Activated T-cell treated with anti-CD3 and anti-CD28 coated beads, Interleukin-2, amount 50 U/mL, for 72 hours (primary cell): ENCODE measurements at regions not wholly inside any gene's neighbourhood (a gene's known extent, or its start where the extent isn't known, plus 50 kb on each side); places are given as distances from the start of the nearest gene placed in this dataset.
"Not testable (repeated sequence)": the region's sequence is repeated elsewhere in the genome, so short reads cannot be mapped to it uniquely, and the experiment has no call there.

Experiments
- ATAC-seq, 2 donors: fragments of 150-1000 bp; cut with Tn5 transposase; replicated peaks in 1 of 2; 2 replicates each; pipeline ENCODE4 v1.10.0; 2021; ENCODE audit warnings: moderate library complexity in 2 of 2, mild to moderate bottlenecking in 1 of 2
- DNase-seq, 2 donors: peaks; one replicate each; pipeline ENCODE4 v3.0.0; 2021 to 2022; ENCODE audit warnings: mixed read lengths in 1 of 2
- H3K27ac Mint-ChIP-seq: one replicate; pipeline ENCODE4 v1.8.0; 2022; ENCODE audit warnings: mild to moderate bottlenecking, moderate library complexity, mixed read lengths
- H3K27me3 Mint-ChIP-seq: one replicate; pipeline ENCODE4 v1.8.0; 2022; ENCODE audit warnings: low read depth, mixed read lengths
- H3K36me3 Mint-ChIP-seq, 2 donors: one replicate each; pipeline ENCODE4 v1.8.0; 2022; ENCODE audit warnings: mixed read lengths in 2 of 2, mild to moderate bottlenecking in 1 of 2; ENCODE audit not compliant: insufficient read depth in 2 of 2
- H3K4me1 Mint-ChIP-seq: one replicate; pipeline ENCODE4 v1.8.0; 2022; ENCODE audit warnings: low read depth, mixed read lengths
- H3K4me3 Mint-ChIP-seq, 2 donors: one replicate each; pipeline ENCODE4 v1.8.0; 2022; ENCODE audit warnings: mild to moderate bottlenecking in 2 of 2, mixed read lengths in 2 of 2, moderate library complexity in 2 of 2
- H3K9me3 Mint-ChIP-seq, 2 donors: one replicate each; pipeline ENCODE4 v1.8.0; 2022; ENCODE audit warnings: mixed read lengths in 2 of 2

GRCh38 chr3:152769523-152769922 is 65.4 kb upstream of the P2RY1 start:
- DNase-seq: no peak
- no peak for ATAC-seq
- Mint-ChIP-seq H3K4me3 (no peak overlapping the region), H3K9me3 (peaks cover 3 to 6% of the 10 kb centered on the region in 2 donors), H3K4me1 (no peaks in the 10 kb centered on the region), H3K36me3 (peaks cover 0 to 3% of the 10 kb centered on the region in 2 donors), H3K27ac (no peak overlapping the region), H3K27me3 (no peaks in the 10 kb centered on the region)

DNA sequence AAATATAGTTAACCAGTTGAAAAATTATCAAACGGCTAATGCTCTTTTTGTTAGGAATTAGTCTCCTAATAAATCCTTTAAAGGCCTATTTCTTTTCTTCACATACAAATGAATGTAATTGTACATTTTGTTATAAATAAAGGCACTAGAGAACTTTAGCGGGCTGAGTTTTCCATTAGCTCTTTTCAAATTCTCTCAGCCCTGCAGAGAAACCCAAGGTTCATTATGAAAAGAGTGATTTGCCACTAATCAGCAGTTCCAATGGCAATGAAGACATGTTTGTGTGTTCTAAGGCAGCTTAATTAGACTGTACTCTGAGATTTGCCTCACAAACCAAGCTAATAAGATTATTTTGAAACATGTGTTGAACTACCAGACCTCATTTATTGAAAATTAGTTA is 64.6 kb upstream of the P2RY1 start:
- DNase-seq (no peak), ATAC-seq (no peak)
- Mint-ChIP-seq H3K4me1 (no peaks in the 10 kb centered on the region), H3K9me3 (peaks cover 0 to under 1% of the 10 kb centered on the region in 2 donors), H3K27me3 (no peaks in the 10 kb centered on the region), H3K36me3 (no peaks in the 10 kb centered on the region), H3K4me3 (no peak overlapping the region), H3K27ac (no peak overlapping the region)

DNA sequence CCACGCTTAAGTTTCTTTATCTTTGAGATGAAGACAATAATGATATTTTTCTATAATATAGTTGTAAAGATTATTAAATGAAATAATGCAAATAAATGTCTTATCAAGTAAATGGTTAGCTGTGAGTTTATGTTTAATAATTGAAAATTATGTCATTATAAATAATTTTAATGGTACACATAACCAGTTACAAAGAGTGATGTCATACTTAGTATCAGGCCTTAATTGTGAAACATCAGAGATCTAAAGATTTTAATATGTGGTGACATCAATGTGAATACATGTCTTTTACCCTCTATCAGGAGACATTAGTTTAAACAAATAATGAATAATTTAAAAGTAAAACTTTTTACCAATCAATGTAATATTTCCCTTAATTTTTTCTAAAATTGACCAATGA is 63.8 kb upstream of the P2RY1 start:
- no peak for ATAC-seq
- DNase-seq: no peak
- no peaks in the 10 kb centered on the region for H3K4me1 Mint-ChIP-seq
- H3K27ac Mint-ChIP-seq: no peak overlapping the region
- no peaks in the 10 kb centered on the region for H3K9me3 Mint-ChIP-seq
- no peaks in the 10 kb centered on the region for H3K27me3 Mint-ChIP-seq
- no peak overlapping the region for H3K4me3 Mint-ChIP-seq
- H3K36me3 Mint-ChIP-seq: no peaks in the 10 kb centered on the region

DNA sequence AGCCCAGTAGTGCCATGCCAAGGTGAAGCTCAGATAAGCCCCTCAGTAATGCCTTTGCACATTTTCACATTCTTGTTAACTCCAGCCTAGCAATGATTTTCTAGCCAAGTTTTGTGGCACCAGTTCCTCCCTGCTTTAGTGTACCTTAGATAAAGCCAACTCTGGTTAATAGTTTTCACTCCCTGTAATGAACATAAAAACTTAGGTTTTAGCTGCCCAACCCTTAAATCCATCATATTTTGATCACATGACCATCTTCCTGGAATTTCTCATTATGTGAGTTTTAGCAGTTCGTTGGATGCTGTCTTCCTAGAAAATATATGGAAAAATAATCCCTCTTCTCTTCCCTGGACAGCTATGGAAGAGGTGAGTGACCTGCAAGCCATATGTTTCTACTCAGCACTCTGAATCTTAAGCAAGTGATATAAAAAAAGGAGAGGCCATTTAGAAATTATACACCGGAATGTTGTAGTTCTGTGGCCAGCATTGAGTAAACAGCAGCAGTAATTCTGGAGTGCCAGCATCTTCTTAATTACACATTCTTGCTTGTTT is 62.2 kb upstream of the P2RY1 start:
- H3K4me1 Mint-ChIP-seq: no peaks in the 10 kb centered on the region
- H3K27me3 Mint-ChIP-seq: no peaks in the 10 kb centered on the region
- no peak overlapping the region for H3K4me3 Mint-ChIP-seq
- H3K9me3 Mint-ChIP-seq: no peaks in the 10 kb centered on the region
- no peaks in the 10 kb centered on the region for H3K36me3 Mint-ChIP-seq
- ATAC-seq: no peak
- no peak overlapping the region for H3K27ac Mint-ChIP-seq
- no peak for DNase-seq

DNA sequence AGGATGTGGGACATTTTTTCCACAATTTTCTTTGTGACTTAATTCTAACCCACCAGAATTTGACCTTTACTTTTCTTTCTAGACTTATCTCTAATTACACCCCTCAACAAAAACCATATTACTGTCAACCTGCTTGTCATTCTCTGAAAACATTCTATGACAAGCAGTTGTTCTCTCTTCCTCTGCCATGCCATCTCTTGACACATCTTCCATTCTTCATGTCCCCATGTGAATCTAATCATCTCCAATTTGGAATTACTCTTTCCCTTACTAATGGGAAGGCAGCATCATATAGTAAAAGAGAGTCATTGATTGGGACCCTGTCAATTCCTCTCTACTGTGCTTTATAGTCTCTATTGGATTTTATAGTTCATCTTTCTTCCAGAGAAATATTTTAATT is 61.3 kb upstream of the P2RY1 start:
- no peak for ATAC-seq
- H3K27me3 Mint-ChIP-seq: no peaks in the 10 kb centered on the region
- no peaks in the 10 kb centered on the region for H3K9me3 Mint-ChIP-seq
- H3K4me3 Mint-ChIP-seq: no peak overlapping the region
- H3K4me1 Mint-ChIP-seq: no peaks in the 10 kb centered on the region
- no peaks in the 10 kb centered on the region for H3K36me3 Mint-ChIP-seq
- H3K27ac Mint-ChIP-seq: no peak overlapping the region
- DNase-seq: no peak

- H3K9me3 Mint-ChIP-seq, H3K4me1 Mint-ChIP-seq, H3K27ac Mint-ChIP-seq, ATAC-seq, H3K4me3 Mint-ChIP-seq, H3K27me3 Mint-ChIP-seq, H3K36me3 Mint-ChIP-seq, DNase-seq: not testable (repeated sequence)
These were observed 60.7 kb upstream of the P2RY1 start for GRCh38 chr3:152774230-152774629.

DNA sequence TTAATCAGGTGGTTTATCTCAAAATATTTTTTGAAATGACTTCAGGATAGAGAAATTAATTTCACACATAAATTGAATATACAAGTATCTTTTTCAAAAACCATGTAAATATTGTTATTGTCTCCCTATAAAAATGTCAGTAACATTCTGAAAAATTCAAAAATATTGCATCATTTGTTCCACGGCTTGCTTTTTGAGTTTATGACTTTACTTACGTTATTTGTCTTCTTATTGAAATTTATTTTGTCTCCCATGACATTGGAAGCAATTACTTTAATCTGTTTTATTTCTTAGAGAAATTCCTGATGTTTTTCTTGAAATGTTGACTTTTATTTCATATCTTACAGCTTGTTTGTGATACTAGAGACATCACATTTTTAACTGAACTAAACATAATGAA is 56.9 kb upstream of the P2RY1 start:
- no peak overlapping the region for H3K27ac Mint-ChIP-seq
- H3K36me3 Mint-ChIP-seq: no peaks in the 10 kb centered on the region
- ATAC-seq (no peak), DNase-seq (no peak)
- no peaks in the 10 kb centered on the region for H3K27me3 Mint-ChIP-seq
- no peak overlapping the region for H3K4me3 Mint-ChIP-seq
- H3K4me1 Mint-ChIP-seq: no peaks in the 10 kb centered on the region
- no peaks in the 10 kb centered on the region for H3K9me3 Mint-ChIP-seq

- Mint-ChIP-seq H3K27ac (no peak overlapping the region), H3K4me1 (no peaks in the 10 kb centered on the region), H3K27me3 (no peaks in the 10 kb centered on the region), H3K9me3 (no peaks in the 10 kb centered on the region), H3K4me3 (no peak overlapping the region), H3K36me3 (no peaks in the 10 kb centered on the region)
- DNase-seq (no peak), ATAC-seq (no peak)
These were observed 55.3 kb upstream of the P2RY1 start for GRCh38 chr3:152779653-152780052.

- Mint-ChIP-seq H3K36me3 (no peaks in the 10 kb centered on the region), H3K27ac (no peak overlapping the region), H3K4me3 (no peak overlapping the region), H3K9me3 (no peaks in the 10 kb centered on the region), H3K27me3 (no peaks in the 10 kb centered on the region), H3K4me1 (no peaks in the 10 kb centered on the region)
- ATAC-seq (no peak), DNase-seq (no peak)
These were observed 54.4 kb upstream of the P2RY1 start for GRCh38 chr3:152780553-152780952.

- Mint-ChIP-seq H3K27ac (no peak overlapping the region), H3K4me1 (no peaks in the 10 kb centered on the region), H3K4me3 (no peak overlapping the region), H3K9me3 (no peaks in the 10 kb centered on the region), H3K36me3 (no peaks in the 10 kb centered on the region), H3K27me3 (no peaks in the 10 kb centered on the region)
- ATAC-seq: no peak
- no peak for DNase-seq
These were observed 49.9 kb upstream of the P2RY1 start for GRCh38 chr3:152785051-152785450.
